Breast epithelium (tissue), 3 donors: ENCODE measurements at regions not wholly inside any gene's neighbourhood (a gene's known extent, or its start where the extent isn't known, plus 50 kb on each side); places are given as distances from the start of the nearest gene placed in this dataset.

Experiments
- POLR2AphosphoS5 ChIP-seq, 3 donors: sonication (generic); formaldehyde crosslinking; IDR thresholded peaks; one replicate each; pipeline ENCODE4 v1.6.1; 2017; ENCODE audit warnings: antibody characterized with exemption in 3 of 3
- TF ChIP-seq, protein P1 (sequence below), 3 donors: fragments of 450-650 bp; IDR thresholded peaks; one replicate each; pipeline ENCODE4 v1.5.1; 2016 to 2017; ENCODE audit warnings: antibody characterized with exemption in 3 of 3, mild to moderate bottlenecking in 3 of 3, moderate library complexity in 3 of 3

DNA sequence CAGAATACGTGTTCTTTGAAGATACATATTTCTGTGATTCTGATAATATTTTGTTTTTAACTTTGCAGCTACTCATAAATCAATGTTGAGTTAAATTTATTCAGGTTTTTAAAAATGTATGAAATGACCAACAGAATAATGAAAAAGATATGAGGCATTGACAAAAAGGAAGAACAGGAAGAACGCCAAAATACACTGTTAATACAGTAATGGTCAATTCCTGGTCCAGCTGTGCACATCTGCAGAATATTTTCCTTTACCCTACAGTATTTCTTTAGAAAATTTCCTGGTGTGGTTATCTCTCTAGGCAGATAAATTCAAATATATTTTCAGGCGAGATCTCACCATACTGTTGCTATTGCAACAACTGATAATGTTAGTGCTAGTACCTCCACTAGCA lies 203.2 kb upstream of the DGKB start:
- TF ChIP-seq, protein P1, sequence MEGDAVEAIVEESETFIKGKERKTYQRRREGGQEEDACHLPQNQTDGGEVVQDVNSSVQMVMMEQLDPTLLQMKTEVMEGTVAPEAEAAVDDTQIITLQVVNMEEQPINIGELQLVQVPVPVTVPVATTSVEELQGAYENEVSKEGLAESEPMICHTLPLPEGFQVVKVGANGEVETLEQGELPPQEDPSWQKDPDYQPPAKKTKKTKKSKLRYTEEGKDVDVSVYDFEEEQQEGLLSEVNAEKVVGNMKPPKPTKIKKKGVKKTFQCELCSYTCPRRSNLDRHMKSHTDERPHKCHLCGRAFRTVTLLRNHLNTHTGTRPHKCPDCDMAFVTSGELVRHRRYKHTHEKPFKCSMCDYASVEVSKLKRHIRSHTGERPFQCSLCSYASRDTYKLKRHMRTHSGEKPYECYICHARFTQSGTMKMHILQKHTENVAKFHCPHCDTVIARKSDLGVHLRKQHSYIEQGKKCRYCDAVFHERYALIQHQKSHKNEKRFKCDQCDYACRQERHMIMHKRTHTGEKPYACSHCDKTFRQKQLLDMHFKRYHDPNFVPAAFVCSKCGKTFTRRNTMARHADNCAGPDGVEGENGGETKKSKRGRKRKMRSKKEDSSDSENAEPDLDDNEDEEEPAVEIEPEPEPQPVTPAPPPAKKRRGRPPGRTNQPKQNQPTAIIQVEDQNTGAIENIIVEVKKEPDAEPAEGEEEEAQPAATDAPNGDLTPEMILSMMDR (IDR thresholded peaks at IDR 0.05), result no peak
- TF ChIP-seq POLR2AphosphoS5 (IDR thresholded peaks at IDR 0.05), result no peak
